ENCODE measurements at regions not wholly inside any gene's neighbourhood (a gene's known extent, or its start where the extent isn't known, plus 50 kb on each side); places are given as distances from the start of the nearest gene placed in this dataset.

DNA sequence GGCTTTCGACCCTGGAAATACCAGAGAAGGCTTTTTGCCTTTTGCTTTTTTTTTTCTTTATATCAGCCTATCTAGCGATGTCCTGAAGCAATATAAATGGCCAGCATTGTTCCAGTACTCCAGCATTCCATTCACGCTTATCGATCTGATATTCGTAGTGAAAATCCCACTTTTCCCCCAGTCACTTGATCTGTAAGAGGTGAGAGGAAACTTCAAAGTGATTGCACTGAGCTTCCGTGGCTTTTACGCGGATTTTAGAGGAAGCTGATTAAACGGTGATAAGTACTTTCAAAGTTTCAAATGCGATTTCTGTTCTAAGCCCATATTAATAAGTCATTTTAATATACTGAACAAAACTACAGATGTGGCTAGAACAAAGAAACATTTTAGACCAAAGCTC lies 725.5 kb downstream of the TRIML1 start:
- TF ChIP-seq, protein P1, sequence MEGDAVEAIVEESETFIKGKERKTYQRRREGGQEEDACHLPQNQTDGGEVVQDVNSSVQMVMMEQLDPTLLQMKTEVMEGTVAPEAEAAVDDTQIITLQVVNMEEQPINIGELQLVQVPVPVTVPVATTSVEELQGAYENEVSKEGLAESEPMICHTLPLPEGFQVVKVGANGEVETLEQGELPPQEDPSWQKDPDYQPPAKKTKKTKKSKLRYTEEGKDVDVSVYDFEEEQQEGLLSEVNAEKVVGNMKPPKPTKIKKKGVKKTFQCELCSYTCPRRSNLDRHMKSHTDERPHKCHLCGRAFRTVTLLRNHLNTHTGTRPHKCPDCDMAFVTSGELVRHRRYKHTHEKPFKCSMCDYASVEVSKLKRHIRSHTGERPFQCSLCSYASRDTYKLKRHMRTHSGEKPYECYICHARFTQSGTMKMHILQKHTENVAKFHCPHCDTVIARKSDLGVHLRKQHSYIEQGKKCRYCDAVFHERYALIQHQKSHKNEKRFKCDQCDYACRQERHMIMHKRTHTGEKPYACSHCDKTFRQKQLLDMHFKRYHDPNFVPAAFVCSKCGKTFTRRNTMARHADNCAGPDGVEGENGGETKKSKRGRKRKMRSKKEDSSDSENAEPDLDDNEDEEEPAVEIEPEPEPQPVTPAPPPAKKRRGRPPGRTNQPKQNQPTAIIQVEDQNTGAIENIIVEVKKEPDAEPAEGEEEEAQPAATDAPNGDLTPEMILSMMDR (IDR thresholded peaks at IDR 0.05), result no peak
- no peak for TF ChIP-seq POLR2A (IDR thresholded peaks at IDR 0.05)

Measured in thyroid gland (tissue), 4 donors.